Colonic mucosa (tissue), 4 donors: ENCODE measurements at regions not wholly inside any gene's neighbourhood (a gene's known extent, or its start where the extent isn't known, plus 50 kb on each side); places are given as distances from the start of the nearest gene placed in this dataset.

Source experiments
- DNase-seq: peaks from one replicate; pipeline ENCODE4 v3.0.0-alpha.2; 2020
- H3K27ac ChIP-seq: fragments of 200-600 bp; one replicate; pipeline ENCODE4 v1.8.0; 2021
- H3K27me3 ChIP-seq: fragments of 200-600 bp; one replicate; pipeline ENCODE4 v1.8.0; 2021
- H3K36me3 ChIP-seq: fragments of 200-600 bp; one replicate; pipeline ENCODE4 v1.8.0; 2021
- H3K4me1 ChIP-seq: fragments of 200-600 bp; one replicate; pipeline ENCODE4 v1.8.0; 2021; ENCODE audit warnings: mild to moderate bottlenecking
- H3K4me3 ChIP-seq: fragments of 200-600 bp; one replicate; pipeline ENCODE4 v1.8.0; 2021
- H3K9ac ChIP-seq, 2 donors: one replicate each; pipeline ENCODE4 v1.7.0; 2013; ENCODE audit warnings: control low read depth in 2 of 2, low read depth in 2 of 2, low read length in 2 of 2
- H3K9me3 ChIP-seq: fragments of 200-600 bp; one replicate; pipeline ENCODE4 v1.8.0; 2021
- CTCF ChIP-seq: fragments of 200-600 bp; IDR thresholded peaks from one replicate; pipeline ENCODE4 v1.8.0; 2022; ENCODE audit warnings: antibody characterized with exemption, mild to moderate bottlenecking
- intact Hi-C: fragments of 100-400 bp; cut with DNase I; formaldehyde crosslinking; loops from one replicate; pipeline ENCODE4 v1.14.1; 2022
- donor health status: healthy.
- donor health status: DM: no; HTN: no; CAD: no.
- donor health status: DM: no; HTN: no; CAD: no.

DNA sequence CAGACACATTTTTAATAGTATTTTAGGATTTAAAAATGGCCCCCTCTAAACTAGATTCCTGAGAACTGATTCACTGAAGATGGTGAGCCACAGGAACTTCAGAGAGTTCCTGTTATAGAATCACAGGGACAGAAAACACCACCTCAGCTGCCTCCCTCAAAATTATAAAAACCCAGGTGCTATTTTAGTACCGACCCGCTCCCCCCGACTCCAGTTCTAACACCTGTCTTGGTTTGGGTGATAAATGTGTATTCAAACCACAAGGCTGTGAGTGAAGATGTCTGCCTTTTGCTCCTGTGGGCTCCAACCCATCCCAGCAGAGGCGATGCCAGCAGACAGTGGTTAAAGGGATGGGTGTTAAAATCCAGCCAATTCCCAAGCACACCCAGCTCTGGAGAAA, 127.4 kb upstream of the LY86 start:
- intact Hi-C loops = no loop called here
- Histone ChIP-seq H3K4me1 (no peaks in the 10 kb centered on the region), H3K27me3 (no peaks in the 10 kb centered on the region), H3K9me3 (no peaks in the 10 kb centered on the region), H3K9ac (no peak overlapping the region), H3K4me3 (no peak overlapping the region), H3K36me3 (no peaks in the 10 kb centered on the region), H3K27ac (no peak overlapping the region)
- DNase-seq = no peak
- no peak for TF ChIP-seq CTCF

- no peak for TF ChIP-seq CTCF
- Histone ChIP-seq H3K27ac (no peak overlapping the region), H3K27me3 (no peaks in the 10 kb centered on the region), H3K9ac (no peak overlapping the region), H3K9me3 (no peaks in the 10 kb centered on the region), H3K36me3 (no peaks in the 10 kb centered on the region), H3K4me1 (no peaks in the 10 kb centered on the region), H3K4me3 (no peak overlapping the region)
- intact Hi-C loops = no loop called here
- DNase-seq = no peak
Observed at GRCh38 chr6:6466967-6467761, 121.4 kb upstream of the LY86 start.

- H3K27ac ChIP-seq = no peak overlapping the region
- no peak for TF ChIP-seq CTCF
- H3K27me3 ChIP-seq = no peaks in the 10 kb centered on the region
- H3K9me3 ChIP-seq = no peaks in the 10 kb centered on the region
- intact Hi-C loops = no loop called here
- no peak for DNase-seq
- no peak overlapping the region for H3K9ac ChIP-seq
- no peaks in the 10 kb centered on the region for H3K36me3 ChIP-seq
- no peaks in the 10 kb centered on the region for H3K4me1 ChIP-seq
- no peak overlapping the region for H3K4me3 ChIP-seq
Observed at GRCh38 chr6:6469074-6469473, 119.4 kb upstream of the LY86 start.

GRCh38 chr6:6470123-6470522, 118.4 kb upstream of the LY86 start:
- Histone ChIP-seq H3K36me3 (no peaks in the 10 kb centered on the region), H3K4me1 (no peaks in the 10 kb centered on the region), H3K27ac (no peak overlapping the region), H3K9me3 (no peaks in the 10 kb centered on the region), H3K27me3 (no peaks in the 10 kb centered on the region), H3K4me3 (no peak overlapping the region), H3K9ac (no peak overlapping the region)
- intact Hi-C loops = no loop called here
- no peak for TF ChIP-seq CTCF
- DNase-seq = no peak

- H3K9ac ChIP-seq = no peak overlapping the region
- H3K36me3 ChIP-seq = no peaks in the 10 kb centered on the region
- H3K4me1 ChIP-seq = no peaks in the 10 kb centered on the region
- H3K27me3 ChIP-seq = no peaks in the 10 kb centered on the region
- intact Hi-C loops = no loop called here
- DNase-seq = no peak
- no peak overlapping the region for H3K4me3 ChIP-seq
- H3K9me3 ChIP-seq = no peaks in the 10 kb centered on the region
- no peak for TF ChIP-seq CTCF
- no peak overlapping the region for H3K27ac ChIP-seq
Observed at GRCh38 chr6:6471276-6471675, 117.2 kb upstream of the LY86 start.
